ENCODE measurements at regions not wholly inside any gene's neighbourhood (a gene's known extent, or its start where the extent isn't known, plus 50 kb on each side); places are given as distances from the start of the nearest gene placed in this dataset.
"Not testable (repeated sequence)": the region's sequence is repeated elsewhere in the genome, so short reads cannot be mapped to it uniquely, and the experiment has no call there.

DNA sequence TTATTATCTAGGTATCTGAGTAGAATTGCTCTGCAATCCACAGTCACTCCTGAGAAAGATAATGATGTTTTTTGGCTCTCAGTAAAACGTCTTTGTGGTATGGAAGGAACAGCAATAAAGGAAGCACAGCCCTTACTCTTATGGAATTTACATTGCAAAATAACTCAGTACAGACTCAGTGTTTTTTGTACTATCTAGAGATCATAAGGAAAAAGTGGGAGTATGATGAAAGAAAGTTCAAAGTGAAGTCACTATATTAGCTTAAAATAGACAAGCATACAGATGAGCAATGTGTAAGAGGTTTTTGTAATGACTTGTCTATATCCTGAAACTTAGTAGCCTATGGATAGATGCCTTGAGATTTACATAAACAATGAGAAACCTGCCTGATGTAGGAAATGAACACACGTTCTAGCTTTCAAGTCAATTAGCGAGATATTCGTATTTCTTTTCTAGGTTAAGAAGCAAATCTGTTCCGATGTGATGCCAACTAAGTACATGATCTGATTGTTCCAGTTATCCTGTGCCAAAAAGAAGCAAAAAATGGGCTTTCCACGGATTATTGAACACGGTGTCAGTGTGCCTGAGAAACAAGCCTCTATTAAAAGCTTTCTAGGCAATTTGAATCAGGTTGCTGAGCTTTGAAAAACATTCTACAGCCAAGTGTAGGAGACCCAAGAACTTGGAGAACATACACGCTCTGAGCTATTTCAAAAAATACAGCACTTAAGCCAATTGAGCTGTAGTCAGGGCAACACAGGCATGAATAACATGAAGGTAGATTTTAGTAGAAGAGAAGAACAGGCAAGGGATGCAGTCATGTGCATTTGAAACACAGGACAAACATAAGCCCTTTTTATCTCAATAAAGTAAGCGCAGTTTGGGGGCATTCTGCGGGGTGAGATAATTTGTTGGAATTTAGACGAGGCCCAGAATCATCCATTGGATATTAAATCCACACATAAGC, 86.3 kb upstream of the TAF11L2 start:
- TF ChIP-seq, protein P1, sequence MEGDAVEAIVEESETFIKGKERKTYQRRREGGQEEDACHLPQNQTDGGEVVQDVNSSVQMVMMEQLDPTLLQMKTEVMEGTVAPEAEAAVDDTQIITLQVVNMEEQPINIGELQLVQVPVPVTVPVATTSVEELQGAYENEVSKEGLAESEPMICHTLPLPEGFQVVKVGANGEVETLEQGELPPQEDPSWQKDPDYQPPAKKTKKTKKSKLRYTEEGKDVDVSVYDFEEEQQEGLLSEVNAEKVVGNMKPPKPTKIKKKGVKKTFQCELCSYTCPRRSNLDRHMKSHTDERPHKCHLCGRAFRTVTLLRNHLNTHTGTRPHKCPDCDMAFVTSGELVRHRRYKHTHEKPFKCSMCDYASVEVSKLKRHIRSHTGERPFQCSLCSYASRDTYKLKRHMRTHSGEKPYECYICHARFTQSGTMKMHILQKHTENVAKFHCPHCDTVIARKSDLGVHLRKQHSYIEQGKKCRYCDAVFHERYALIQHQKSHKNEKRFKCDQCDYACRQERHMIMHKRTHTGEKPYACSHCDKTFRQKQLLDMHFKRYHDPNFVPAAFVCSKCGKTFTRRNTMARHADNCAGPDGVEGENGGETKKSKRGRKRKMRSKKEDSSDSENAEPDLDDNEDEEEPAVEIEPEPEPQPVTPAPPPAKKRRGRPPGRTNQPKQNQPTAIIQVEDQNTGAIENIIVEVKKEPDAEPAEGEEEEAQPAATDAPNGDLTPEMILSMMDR (conservative IDR thresholded peaks at IDR 0.05): no peak
- no peak overlapping the region for H3K27ac ChIP-seq

DNA sequence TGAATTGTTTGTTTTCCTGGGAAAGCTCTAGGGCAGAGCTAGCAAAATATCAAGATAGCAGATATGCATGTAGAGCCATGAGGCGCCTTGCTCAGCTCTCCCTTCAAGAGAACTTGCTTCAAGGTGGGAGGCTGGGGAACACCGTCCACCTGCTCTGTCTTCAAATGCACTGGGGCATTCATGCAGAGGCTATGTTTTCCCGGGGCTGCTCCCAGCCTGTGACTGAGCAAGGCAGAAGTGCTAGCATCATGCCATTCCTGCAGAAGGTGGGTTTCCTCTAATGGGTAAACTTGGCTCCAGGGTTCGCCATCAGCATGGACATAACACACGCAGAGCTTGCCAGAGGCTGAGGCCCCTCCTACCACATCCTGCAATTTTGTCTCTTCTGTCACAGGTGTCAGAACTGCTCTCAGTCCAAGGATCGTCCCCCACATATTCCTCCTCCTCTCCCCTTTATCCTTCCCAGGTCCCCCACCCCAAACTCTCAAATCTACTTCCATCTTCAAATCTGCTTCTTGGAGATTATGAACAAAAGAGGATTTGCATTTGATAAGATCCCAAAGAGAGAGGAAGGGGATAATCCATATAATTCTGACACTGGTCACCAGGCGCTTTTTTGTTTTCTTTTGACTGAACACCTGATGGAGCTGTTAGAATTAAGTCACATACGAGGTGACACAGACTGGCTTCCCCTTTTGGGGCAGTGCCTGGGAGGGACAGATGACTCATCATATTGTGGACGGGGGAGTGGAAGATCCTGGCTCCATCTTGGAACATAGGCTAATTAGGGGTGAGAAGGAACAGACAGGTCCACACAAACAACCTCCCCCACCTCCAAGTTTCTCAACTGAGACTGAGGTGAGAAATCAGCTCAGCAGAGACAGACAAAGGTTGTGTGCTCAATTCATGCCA, 85.0 kb upstream of the TAF11L2 start:
- TF ChIP-seq, protein P1 (conservative IDR thresholded peaks at IDR 0.05): no peak
- no peak overlapping the region for H3K27ac ChIP-seq

DNA sequence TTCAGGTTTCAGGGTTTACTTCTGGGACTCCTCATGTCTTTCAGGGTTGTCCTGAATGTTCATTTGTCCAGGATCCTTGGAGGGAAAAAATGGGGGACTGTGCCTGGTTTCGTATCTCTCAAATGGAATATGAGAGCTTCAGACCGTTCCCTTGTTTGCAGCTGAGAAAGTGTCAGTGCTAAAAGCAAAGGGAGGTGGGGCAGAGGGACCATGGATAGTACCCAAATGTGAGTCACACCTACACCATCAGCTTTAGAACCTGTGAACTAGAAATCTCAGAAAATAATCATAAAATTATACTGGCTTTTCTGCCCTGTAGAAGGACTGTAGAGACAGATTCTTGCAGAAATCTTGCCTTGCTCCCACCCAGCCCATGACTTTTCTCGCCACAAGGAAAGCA, 84.3 kb upstream of the TAF11L2 start:
- TF ChIP-seq, protein P1 (conservative IDR thresholded peaks at IDR 0.05): no peak
- no peak overlapping the region for H3K27ac ChIP-seq

DNA sequence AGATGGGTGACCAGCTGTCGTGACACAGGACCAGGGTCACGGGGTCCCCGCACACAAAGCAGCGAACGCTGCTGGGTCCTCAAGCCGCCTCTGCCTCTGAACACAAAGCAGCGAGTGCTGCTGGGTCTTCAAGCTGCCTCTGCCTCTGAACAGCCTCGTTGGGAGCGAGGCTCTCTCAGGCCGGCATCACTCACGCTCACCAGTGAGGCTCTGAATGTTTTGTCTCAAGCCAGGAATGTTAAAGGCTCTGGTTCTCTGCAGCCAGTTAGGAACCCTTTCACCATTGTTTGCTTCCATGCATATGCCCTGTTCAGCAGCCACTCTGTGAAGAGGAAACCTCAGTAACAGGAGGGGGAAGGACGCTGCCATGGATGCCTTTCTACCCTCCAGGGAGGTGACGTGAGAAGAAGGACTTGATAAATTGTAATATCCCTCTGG, 82.7 kb upstream of the TAF11L2 start:
- TF ChIP-seq, protein P1 (conservative IDR thresholded peaks at IDR 0.05): no peak
- peak overlapping the region; percentile 37; the same call in 1 of the 2 replicates for H3K27ac ChIP-seq

DNA sequence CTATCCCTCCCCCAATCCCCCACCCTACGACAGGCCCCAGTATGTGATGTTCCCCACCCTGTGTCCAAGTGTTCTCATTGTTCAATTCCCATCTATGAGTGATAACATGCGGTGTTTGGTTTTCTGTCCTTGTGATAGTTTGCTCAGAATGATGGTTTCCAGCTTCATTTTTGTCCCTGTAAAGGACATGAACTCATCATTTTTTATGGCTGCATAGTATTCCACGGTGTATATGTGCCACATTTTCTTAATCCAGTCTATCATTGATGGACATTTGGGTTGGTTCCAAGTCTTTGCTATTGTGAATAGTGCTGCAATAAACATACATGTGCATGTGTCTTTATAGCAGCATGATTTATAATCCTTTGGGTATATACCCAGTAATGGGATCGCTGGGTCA, 81.7 kb upstream of the TAF11L2 start:
- H3K27ac ChIP-seq: not testable (repeated sequence)

DNA sequence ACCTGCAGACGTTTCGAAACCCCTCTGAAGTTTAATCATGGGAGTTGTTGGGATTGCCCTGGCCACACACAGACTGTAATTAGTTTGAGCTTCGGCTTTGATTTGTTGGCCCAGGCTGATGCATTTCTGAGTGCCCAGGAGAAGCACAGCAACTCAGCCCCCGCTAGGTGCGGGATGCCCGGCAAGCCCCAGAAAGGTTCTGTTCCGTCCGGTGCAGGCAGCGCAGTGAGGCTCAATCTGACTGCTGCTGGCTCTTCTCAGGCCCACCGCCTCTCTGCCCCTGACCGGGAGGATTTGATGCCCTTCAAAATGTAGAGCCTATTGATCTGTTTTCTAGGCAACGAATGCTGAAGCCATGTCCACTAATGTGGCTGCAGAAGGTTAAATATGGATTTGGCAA, 73.4 kb upstream of the TAF11L2 start:
- no peak overlapping the region for H3K27ac ChIP-seq
- TF ChIP-seq, protein P1 (conservative IDR thresholded peaks at IDR 0.05): no peak

DNA sequence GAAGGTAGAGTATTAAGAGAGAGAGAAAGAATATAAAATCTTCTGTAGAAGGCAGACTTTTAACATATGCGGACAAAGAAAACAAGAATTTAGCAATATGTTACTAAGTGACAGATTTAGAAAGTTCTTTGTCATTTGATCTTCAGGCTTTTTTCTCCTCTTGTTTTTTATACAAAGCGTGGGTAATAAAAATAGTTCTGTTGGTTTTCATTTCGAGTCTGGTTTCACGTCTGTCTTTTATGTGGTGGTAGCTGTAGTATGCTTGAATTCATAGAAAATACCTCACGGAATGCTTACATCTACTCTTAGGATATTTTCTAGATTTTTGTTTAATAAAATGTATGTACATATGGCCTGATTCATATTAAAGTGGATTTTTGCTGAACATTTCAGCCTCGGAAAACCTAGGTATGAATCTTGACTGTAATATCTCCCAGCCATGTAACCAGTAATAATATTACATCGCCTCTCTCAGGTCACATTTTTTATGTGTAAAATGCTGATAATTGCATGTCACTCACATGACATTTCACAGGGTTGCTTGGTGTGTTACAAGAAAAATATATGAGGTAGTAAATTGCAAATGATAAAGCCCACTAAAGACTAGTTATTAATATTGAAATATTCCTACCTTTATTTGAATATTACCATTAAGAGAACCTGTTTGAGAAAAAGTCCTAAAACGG, 72.5 kb upstream of the TAF11L2 start:
- H3K27ac ChIP-seq: no peak overlapping the region
- TF ChIP-seq, protein P1 (conservative IDR thresholded peaks at IDR 0.05): no peak

All from VCaP (cell line).